ENCODE measurements at regions not wholly inside any gene's neighbourhood (a gene's known extent, or its start where the extent isn't known, plus 50 kb on each side); places are given as distances from the start of the nearest gene placed in this dataset.

DNA sequence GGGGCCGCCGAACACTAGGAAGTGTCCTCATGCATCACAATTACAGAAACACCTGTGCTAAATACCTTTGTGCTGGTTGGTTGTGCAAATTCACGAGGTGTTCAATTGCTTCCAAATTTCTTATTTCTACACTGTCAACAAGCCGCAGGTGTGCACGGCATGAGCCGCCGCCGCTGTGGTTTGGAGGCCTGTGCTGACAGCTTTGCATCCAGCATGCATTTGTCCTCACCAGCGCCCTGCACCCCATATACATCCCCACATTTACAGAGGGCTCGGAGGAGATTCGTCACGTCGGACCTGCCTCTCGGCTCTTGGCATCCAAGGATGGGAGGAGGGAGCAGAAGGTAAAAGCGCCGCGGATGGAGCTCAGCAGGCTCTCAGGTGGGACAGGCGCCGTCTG is 305.3 kb upstream of the MKI67 start:
- TF ChIP-seq, protein P1, sequence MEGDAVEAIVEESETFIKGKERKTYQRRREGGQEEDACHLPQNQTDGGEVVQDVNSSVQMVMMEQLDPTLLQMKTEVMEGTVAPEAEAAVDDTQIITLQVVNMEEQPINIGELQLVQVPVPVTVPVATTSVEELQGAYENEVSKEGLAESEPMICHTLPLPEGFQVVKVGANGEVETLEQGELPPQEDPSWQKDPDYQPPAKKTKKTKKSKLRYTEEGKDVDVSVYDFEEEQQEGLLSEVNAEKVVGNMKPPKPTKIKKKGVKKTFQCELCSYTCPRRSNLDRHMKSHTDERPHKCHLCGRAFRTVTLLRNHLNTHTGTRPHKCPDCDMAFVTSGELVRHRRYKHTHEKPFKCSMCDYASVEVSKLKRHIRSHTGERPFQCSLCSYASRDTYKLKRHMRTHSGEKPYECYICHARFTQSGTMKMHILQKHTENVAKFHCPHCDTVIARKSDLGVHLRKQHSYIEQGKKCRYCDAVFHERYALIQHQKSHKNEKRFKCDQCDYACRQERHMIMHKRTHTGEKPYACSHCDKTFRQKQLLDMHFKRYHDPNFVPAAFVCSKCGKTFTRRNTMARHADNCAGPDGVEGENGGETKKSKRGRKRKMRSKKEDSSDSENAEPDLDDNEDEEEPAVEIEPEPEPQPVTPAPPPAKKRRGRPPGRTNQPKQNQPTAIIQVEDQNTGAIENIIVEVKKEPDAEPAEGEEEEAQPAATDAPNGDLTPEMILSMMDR (IDR thresholded peaks at IDR 0.05; ENCODE audit: borderline replicate concordance, extremely low read depth, low read length, poor library complexity, severe bottlenecking), result no peak
- TF ChIP-seq EZH2 (IDR thresholded peaks at IDR 0.05; ENCODE audit: borderline replicate concordance, low read depth, low read length, severe bottlenecking), result no peak
